ENCODE measurements at regions not wholly inside any gene's neighbourhood (a gene's known extent, or its start where the extent isn't known, plus 50 kb on each side); places are given as distances from the start of the nearest gene placed in this dataset.

DNA sequence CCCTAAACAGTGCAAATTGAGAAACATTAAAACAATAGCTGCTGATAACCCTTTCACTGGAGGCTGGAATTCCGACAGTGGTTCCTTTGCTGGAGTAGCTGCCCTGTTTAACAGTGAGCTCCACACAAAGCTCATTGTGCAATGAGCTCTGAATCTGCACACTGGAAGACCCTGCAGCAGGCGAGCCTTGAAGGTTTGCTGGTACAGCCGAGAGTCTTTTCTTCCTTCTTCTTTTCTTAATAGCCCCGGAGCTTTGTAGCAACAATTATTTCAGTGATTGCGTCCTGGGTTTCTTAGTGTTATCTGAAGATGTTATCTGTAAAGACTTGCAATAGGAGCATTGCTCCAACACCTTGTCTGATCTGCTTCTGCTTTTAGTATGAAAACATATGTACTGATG is 50.8 kb upstream of the CXCR4 start:
- Histone ChIP-seq H3K9me3 (no peaks in the 10 kb centered on the region), H3K4me3 (no peak overlapping the region), H3K4me1 (no peaks in the 10 kb centered on the region), H3K27me3 (no peaks in the 10 kb centered on the region), H3K27ac (no peak overlapping the region), H3K36me3 (no peaks in the 10 kb centered on the region)
- intact Hi-C loops (cut with DNase I), result no loop called here
- peak; percentile 17 to 52 (median 32) for ATAC-seq
- no peak for DNase-seq
- TF ChIP-seq, protein P1, sequence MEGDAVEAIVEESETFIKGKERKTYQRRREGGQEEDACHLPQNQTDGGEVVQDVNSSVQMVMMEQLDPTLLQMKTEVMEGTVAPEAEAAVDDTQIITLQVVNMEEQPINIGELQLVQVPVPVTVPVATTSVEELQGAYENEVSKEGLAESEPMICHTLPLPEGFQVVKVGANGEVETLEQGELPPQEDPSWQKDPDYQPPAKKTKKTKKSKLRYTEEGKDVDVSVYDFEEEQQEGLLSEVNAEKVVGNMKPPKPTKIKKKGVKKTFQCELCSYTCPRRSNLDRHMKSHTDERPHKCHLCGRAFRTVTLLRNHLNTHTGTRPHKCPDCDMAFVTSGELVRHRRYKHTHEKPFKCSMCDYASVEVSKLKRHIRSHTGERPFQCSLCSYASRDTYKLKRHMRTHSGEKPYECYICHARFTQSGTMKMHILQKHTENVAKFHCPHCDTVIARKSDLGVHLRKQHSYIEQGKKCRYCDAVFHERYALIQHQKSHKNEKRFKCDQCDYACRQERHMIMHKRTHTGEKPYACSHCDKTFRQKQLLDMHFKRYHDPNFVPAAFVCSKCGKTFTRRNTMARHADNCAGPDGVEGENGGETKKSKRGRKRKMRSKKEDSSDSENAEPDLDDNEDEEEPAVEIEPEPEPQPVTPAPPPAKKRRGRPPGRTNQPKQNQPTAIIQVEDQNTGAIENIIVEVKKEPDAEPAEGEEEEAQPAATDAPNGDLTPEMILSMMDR (IDR thresholded peaks at IDR 0.05), result no peak
- TF ChIP-seq POLR2A (IDR thresholded peaks at IDR 0.05), result no peak
- 25% methylated on average over 2 of the region's 5 CpGs for WGBS (ENCODE audit: insufficient coverage, low coverage, low lambda C conversion rate, missing lambda C conversion rate)

DNA sequence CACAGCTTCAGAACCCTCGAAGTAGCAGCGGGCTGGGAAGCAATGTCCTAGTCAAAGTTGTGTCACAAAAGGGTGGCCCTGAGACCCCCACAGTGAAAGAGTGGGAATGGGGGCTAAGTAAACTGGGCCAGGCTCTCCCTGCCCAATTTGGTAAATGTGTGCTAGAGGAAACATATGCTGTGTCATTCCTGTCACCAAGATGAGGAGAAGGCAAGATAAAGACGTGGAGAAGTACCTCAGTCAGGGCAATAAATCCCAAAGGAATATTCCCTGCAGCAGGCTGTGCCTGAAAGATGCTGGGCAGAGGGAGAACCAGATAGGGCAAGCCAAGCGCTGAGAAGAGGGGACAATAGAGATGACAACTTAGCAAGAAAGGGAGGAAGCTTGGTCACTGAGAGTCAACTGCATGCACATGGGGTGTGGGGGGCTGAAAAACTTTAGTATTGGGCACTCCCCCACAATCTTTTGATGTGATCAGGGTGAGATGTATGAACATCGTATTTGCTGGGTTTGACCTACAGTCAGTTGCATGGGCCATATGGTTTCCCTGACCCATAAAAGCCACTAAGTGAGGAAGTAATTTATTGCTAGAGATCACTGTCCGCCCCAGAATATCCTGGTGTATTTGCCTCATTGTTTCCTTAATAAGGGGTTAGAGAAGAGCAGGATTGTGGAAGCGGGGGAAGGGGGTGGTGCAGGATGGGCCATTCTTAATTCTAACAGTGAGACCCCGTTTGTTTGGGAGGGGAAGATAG is 49.9 kb upstream of the CXCR4 start:
- H3K4me1 ChIP-seq, result no peaks in the 10 kb centered on the region
- TF ChIP-seq, protein P1 (IDR thresholded peaks at IDR 0.05), result no peak
- TF ChIP-seq POLR2A (IDR thresholded peaks at IDR 0.05), result no peak
- no peaks in the 10 kb centered on the region for H3K27me3 ChIP-seq
- ATAC-seq, result no peak
- no peaks in the 10 kb centered on the region for H3K36me3 ChIP-seq
- H3K27ac ChIP-seq, result no peak overlapping the region
- H3K4me3 ChIP-seq, result no peak overlapping the region
- DNase-seq, result no peak
- 52% methylated on average over 7 of the region's 8 CpGs for WGBS (ENCODE audit: insufficient coverage, low coverage, low lambda C conversion rate, missing lambda C conversion rate)
- intact Hi-C loops (cut with DNase I), result no loop called here
- no peaks in the 10 kb centered on the region for H3K9me3 ChIP-seq

Data from right lobe of liver (tissue), 6 donors.